ENCODE measurements at regions not wholly inside any gene's neighbourhood (a gene's known extent, or its start where the extent isn't known, plus 50 kb on each side); places are given as distances from the start of the nearest gene placed in this dataset.
A peak's percentile ranks its signal among the peaks of the same experiment; 100 is the strongest.
"Not testable (repeated sequence)": the region's sequence is repeated elsewhere in the genome, so short reads cannot be mapped to it uniquely, and the experiment has no call there.

DNA sequence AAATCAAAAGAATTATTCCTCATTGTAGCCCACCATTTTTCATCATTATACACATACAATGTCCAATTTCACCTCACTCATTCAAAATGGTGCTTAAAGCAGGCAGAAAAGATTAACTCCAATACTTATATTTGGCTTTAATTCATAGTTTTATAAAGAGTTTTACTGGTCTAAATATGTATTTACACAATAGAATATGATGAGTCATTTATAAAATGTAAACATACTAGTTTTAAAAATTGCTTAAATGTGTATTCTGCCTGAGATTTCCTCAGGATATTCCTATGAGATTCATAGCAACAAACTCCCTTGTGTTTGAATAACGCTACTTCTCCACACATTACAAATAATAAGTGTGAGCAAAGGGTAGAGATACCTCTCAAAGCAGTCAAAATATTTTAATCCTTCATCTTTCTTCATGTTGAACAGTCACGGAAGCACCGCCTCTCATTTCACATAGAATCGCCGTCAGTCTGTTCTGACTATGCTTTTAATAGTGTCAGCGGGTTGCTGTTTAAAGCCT, 75.7 kb upstream of the GBE1 start:
- no peak for DNase-seq (ENCODE audit: low read depth in 1 of 2, low spot score in 1 of 2)
- Histone ChIP-seq H3K4me3 (replicated peaks; ENCODE audit: insufficient read depth, low read length) (no peak overlapping the region), H3K27ac (replicated peaks) (no peak overlapping the region), H3K27me3 (ENCODE audit: insufficient read depth, poor library complexity, severe bottlenecking) (no peaks in the 10 kb centered on the region)
- TF ChIP-seq, protein P1, sequence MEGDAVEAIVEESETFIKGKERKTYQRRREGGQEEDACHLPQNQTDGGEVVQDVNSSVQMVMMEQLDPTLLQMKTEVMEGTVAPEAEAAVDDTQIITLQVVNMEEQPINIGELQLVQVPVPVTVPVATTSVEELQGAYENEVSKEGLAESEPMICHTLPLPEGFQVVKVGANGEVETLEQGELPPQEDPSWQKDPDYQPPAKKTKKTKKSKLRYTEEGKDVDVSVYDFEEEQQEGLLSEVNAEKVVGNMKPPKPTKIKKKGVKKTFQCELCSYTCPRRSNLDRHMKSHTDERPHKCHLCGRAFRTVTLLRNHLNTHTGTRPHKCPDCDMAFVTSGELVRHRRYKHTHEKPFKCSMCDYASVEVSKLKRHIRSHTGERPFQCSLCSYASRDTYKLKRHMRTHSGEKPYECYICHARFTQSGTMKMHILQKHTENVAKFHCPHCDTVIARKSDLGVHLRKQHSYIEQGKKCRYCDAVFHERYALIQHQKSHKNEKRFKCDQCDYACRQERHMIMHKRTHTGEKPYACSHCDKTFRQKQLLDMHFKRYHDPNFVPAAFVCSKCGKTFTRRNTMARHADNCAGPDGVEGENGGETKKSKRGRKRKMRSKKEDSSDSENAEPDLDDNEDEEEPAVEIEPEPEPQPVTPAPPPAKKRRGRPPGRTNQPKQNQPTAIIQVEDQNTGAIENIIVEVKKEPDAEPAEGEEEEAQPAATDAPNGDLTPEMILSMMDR (IDR thresholded peaks at IDR 0.05; ENCODE audit: insufficient read depth, low read length) = no peak
- TF ChIP-seq POLR2AphosphoS5 (IDR thresholded peaks at IDR 0.05; ENCODE audit: low read depth) (no peak), SPI1 (IDR thresholded peaks at IDR 0.05; ENCODE audit: borderline replicate concordance, low read depth) (no peak), GABPA (IDR thresholded peaks at IDR 0.05; ENCODE audit: low read depth) (no peak)
- TF ChIP-seq, protein P2, sequence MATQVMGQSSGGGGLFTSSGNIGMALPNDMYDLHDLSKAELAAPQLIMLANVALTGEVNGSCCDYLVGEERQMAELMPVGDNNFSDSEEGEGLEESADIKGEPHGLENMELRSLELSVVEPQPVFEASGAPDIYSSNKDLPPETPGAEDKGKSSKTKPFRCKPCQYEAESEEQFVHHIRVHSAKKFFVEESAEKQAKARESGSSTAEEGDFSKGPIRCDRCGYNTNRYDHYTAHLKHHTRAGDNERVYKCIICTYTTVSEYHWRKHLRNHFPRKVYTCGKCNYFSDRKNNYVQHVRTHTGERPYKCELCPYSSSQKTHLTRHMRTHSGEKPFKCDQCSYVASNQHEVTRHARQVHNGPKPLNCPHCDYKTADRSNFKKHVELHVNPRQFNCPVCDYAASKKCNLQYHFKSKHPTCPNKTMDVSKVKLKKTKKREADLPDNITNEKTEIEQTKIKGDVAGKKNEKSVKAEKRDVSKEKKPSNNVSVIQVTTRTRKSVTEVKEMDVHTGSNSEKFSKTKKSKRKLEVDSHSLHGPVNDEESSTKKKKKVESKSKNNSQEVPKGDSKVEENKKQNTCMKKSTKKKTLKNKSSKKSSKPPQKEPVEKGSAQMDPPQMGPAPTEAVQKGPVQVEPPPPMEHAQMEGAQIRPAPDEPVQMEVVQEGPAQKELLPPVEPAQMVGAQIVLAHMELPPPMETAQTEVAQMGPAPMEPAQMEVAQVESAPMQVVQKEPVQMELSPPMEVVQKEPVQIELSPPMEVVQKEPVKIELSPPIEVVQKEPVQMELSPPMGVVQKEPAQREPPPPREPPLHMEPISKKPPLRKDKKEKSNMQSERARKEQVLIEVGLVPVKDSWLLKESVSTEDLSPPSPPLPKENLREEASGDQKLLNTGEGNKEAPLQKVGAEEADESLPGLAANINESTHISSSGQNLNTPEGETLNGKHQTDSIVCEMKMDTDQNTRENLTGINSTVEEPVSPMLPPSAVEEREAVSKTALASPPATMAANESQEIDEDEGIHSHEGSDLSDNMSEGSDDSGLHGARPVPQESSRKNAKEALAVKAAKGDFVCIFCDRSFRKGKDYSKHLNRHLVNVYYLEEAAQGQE (IDR thresholded peaks at IDR 0.05; ENCODE audit: insufficient replicate concordance, low read depth) = no peak

DNA sequence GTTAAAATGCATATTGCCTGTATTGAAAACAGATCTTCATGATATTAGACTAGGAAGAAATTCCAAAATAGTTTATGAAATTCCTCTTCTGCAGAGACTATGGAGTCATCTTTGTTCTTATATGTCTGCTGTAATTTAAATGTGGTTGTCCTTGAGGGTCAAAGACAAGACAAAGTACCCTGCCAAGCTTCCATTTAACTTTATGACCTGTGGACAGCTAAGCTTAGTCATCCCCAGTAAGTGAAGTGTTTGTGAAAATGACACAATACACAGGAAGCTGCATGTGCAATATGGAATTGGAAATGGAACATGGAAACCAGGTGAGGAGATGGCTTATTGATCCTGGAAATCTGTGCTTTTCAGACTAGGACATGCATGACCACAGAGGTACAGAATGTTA, 68.5 kb upstream of the GBE1 start:
- H3K27ac ChIP-seq (replicated peaks) = no peak overlapping the region
- no peak overlapping the region for H3K4me3 ChIP-seq (replicated peaks; ENCODE audit: insufficient read depth, low read length)
- no peaks in the 10 kb centered on the region for H3K27me3 ChIP-seq (ENCODE audit: insufficient read depth, poor library complexity, severe bottlenecking)
- TF ChIP-seq GABPA (IDR thresholded peaks at IDR 0.05; ENCODE audit: low read depth) (no peak), SPI1 (IDR thresholded peaks at IDR 0.05; ENCODE audit: borderline replicate concordance, low read depth) (no peak), POLR2AphosphoS5 (IDR thresholded peaks at IDR 0.05; ENCODE audit: low read depth) (no peak)
- TF ChIP-seq, protein P2 (IDR thresholded peaks at IDR 0.05; ENCODE audit: insufficient replicate concordance, low read depth) = no peak
- TF ChIP-seq, protein P1 (IDR thresholded peaks at IDR 0.05; ENCODE audit: insufficient read depth, low read length) = no peak
- no peak for DNase-seq (ENCODE audit: low read depth in 1 of 2, low spot score in 1 of 2)

DNA sequence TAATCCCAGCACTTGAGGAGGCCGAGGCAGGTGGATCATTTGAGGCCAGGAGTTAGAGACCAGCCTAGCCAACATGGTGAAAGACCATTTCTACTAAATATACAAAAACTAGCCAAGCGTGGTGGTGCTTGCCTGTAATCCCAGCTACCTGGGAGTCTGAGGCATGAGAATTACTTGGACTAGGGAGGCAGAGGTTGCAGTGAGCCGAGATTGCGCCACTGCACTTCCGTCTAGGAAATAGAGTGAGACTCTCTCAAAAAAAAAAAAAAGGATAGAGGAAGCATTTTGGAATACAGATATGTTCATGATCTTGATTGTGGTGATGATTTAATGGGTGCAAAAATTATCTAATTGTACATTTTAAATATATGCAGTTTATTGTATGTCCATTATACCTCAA, 67.8 kb upstream of the GBE1 start:
- H3K4me3 ChIP-seq (replicated peaks; ENCODE audit: insufficient read depth, low read length); DNase-seq (ENCODE audit: low read depth in 1 of 2, low spot score in 1 of 2); H3K27ac ChIP-seq (replicated peaks); H3K27me3 ChIP-seq (ENCODE audit: insufficient read depth, poor library complexity, severe bottlenecking): not testable (repeated sequence)

DNA sequence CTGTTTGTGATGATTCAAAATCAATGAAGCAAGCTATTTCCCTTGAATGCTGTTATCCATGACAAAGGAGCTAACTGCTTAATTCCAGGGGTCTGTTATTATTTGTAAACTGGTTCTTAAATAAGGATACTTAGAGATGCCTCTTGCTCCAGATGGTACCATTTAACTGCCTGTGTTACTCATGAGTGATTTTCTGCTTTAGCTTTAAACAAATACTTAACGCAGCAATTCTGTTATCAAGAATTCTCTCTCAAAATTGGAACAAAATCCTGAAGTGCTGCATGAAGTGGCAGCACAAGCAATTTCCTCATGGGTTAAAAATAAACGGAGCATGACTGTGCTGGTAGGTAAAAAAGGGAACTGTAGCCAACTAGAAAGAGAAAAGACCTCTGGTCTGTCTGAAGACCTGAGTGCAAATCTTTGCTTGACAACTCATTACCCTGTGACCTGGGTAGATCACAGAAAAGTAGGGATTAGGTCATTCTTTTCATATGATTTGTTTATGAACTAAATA, 62.5 kb upstream of the GBE1 start:
- peak in 1 of 2 experiments; percentile 53 for DNase-seq (ENCODE audit: low read depth in 1 of 2, low spot score in 1 of 2)
- TF ChIP-seq SPI1 (IDR thresholded peaks at IDR 0.05; ENCODE audit: borderline replicate concordance, low read depth) (peak; percentile 95), GABPA (IDR thresholded peaks at IDR 0.05; ENCODE audit: low read depth) (no peak), POLR2AphosphoS5 (IDR thresholded peaks at IDR 0.05; ENCODE audit: low read depth) (no peak)
- TF ChIP-seq, protein P2 (IDR thresholded peaks at IDR 0.05; ENCODE audit: insufficient replicate concordance, low read depth) = no peak
- TF ChIP-seq, protein P1 (IDR thresholded peaks at IDR 0.05; ENCODE audit: insufficient read depth, low read length) = no peak

More for the DNA sequence above, 62.5 kb upstream of the GBE1 start:
- Histone ChIP-seq H3K27ac (replicated peaks) (peak overlapping the region; percentile 52), H3K27me3 (ENCODE audit: insufficient read depth, poor library complexity, severe bottlenecking) (no peaks in the 10 kb centered on the region), H3K4me3 (replicated peaks; ENCODE audit: insufficient read depth, low read length) (no peak overlapping the region)

Data from HL-60 (cell line).